ENCODE measurements at regions not wholly inside any gene's neighbourhood (a gene's known extent, or its start where the extent isn't known, plus 50 kb on each side); places are given as distances from the start of the nearest gene placed in this dataset.

DNA sequence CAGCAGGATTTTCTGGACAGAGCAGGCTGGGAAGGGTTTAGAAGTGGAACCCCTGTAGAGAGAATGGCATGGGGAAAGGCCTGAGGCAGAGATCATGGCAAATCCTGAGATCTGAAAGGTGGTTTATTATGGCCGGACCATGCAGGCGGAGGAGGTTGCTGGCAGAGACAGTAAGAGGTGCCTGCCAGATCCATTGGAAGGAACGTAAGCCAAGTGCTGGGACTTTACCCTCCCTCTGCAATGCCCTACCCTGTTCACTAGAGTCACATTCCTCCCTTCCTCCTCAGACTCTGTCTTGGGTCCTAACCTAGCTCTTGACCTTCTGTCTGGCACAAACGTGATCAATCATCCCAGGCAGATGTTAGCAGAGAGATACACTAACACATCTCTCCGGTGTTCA, 66.4 kb upstream of the SLC22A23 start:
- no peak for DNase-seq (ENCODE audit: low read depth)

DNA sequence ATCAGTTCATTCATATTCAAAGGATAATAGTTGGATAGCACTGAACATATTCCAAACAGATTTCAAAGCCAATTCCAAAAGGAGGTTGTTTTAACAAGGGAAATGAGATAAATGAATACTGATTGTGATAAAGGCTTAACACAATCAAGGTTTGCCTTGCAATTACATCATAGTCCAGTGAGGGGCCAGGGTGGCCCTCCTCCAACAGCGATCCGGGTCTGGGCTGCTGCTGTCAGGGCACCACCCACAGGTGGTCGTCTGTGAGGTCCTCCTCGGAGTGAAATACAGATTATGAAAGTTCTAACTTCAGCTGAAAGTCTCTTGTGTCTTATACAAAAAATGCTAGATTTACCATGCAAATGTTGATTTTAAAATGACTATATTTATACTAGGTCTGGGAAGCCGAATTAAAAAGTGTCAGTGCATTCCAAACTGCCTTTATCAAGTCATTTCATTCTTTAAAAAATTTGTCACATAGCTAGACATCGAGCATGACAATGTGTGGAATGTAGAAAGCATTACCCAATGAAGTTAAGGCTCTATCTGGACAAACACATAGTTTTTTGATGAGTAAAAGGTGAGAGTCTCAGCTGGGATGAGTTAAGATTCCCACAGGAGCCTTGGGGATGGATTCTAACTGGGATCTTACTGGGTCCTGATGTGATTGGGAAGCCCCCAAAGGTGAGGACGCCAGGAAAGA, 65.9 kb upstream of the SLC22A23 start:
- DNase-seq (ENCODE audit: low read depth) = peak; percentile 58

DNA sequence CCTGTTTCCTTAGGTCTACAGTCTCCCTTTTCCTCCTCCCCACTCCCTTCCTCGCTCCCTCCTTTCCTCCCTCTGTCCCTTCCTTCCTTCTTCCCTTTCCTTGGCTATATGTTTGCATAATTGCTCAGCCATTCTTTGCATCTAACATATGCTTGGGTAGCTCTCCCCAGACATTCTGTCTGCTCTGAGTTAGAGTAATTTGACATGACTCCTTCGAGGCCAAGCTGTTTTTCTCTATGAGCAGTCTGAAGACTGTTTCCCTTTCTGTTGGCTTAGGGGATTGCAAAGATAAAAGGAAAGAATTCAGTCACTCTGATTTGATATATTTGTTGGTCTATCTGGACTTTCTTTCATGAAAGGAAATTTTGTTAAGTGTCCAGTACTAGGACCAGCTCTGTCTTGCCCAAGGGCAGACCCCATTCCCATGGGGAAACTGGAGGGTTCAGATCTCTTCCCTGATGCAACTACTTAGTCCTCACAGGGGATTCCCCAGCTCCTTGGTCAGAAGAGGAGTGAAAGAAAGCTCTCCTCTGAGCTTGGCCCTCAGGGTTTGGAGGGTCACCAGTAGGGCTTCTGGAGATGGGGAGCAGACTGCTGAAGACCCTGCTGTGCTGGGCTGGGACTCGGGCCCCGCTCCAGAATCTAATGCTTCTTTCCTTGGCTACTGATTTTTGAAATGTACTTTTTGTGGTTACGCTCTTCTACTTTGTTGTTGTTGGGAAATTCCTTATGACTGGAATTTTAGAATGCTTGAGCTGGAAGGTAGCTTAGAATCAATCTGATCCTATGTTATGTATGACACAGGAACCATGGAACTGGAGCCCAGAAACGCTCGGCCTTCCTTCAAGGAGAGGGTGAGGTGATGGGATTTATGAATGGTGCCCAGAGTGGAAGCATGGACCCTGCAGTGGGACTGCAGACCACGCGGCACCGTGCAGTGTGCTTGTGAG, 63.7 kb upstream of the SLC22A23 start:
- DNase-seq (ENCODE audit: low read depth) = peak; percentile 66

DNA sequence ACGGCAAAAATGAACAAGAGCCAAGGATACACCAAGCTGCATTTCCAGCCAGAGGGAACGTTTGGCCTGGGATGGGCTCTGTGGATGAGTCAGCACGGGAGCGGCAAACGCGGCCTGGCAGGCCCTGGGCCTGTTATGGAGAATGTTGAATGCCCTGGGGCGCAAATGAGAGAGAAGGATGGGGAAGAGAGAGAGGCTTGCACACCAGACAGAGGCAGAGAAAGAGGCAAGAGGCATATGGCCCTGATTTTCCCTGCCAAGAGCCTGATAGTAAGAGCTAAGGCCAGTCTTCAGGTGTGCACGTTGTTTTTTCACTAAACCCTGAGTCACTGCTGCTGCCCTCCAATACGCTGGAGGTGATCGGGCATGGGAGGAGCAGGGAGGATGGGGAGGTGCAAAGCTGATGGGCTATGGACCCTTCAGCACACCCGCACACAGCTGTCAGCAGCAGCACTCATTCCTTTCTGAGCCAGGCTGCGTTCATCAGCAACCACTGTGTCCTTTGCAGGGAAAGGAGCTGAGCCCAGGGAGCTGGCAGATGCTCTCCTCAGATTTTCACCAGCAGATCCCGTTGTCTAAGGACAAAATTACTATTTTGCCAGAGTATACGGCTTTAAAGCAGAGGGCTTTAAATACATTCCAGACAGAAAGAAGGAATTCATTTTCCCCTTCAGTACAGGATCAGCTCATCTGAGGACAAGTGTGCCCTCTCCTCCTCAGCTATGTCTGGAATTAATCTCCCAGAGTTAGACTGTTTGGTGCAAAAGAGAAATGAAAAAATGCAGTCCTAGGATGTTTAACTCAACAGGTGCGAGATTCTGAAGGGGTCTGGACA, 61.7 kb upstream of the SLC22A23 start:
- peak; percentile 65 for DNase-seq (ENCODE audit: low read depth)

DNA sequence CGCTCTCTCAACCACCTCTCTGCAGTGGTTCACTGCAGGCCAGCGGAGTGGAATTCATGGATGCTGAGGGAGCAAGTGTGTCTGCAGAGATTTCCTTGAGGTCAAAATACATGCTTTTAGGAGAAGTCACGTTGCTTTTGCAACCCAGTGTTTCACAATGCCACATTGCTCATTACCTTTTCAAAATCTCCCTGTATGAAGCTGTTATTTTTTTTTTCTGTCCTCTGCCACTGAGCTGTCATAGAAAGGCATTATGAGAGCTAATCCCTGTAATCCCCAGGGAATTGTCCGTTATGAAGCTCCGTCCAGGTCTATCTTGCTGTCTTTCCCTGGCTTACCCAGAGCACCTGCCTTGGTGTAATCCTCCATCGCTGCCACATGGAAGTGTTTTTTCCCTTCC, 60.5 kb upstream of the SLC22A23 start:
- peak; percentile 97 for DNase-seq (ENCODE audit: low read depth)

DNA sequence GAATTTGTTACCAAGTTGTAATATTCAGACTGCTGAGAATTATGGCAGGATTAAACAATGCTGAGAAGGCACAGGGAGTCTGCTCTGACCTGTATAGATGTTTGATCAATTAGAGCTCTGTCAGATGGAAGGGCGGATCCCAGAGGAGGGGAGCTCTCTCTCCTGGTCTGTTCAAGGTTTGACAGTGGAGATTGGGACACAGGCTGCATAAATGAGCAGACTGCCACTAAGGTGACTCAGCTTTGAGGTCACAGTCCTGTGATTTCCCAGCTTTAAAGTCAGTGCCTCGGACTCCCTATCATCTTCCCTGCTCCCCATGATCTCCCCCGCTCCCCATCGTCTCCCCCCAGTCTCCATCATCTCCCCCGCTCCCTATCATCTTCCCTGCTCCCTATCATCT, 59.2 kb upstream of the SLC22A23 start:
- DNase-seq (ENCODE audit: low read depth) = no peak

DNA sequence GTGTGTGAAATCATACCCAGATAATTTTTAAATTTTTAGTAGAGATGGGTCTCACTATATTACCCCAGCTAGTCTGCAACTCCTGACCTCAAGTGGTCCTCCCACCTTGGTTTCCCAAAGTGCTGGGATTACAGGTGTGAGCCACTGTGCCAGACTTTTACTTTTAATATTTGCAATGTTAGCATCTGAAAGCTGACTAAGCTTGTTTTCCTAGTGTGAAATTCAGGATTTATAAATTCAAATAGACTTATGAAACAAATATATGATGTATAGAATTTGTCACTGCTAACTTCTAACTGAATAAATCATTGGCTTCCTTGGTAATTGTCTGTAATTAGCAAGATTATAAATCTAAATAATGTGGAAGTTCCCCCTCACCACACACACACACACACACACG, 58.8 kb upstream of the SLC22A23 start:
- DNase-seq (ENCODE audit: low read depth) = no peak

DNA sequence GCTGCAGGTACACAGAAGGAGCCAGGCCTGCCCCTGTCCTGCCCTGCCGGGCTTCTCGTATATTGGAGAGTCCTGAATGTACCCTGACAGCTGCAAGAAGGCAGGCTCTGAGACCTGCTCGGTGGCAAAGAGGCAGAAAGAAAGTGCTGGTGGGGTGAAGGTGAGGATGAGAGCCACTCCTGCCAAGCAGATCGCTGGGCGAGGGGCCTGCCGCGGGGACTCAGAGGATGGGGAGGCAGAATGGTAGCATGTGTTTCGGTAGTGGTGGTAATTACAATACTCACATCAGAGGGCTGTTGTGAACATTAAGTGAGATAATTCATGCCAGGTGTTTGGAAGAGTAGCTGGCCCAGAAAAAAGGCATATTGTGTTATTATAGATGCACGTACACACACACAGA, 56.6 kb upstream of the SLC22A23 start:
- DNase-seq (ENCODE audit: low read depth) = no peak

DNA sequence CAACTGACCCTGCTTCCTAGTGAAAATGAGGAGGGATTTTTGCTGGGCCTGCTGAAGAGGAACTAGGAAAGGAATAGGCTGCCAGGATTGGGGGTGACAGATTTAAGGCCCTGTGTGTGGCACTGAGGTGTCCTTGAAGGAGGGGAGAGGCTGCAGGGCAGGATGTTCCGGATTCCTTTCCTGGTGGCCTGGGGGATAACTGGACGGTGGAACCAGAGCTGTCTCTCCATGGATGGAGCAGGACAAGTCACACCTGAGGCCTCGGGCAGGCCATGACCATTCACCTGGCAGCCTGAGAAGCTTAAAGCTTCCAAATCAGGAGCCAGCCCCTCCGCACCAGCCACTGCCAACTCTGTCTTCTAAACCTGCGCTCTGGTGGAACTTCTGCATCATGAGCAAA, 56.0 kb upstream of the SLC22A23 start:
- DNase-seq (ENCODE audit: low read depth) = no peak

DNA sequence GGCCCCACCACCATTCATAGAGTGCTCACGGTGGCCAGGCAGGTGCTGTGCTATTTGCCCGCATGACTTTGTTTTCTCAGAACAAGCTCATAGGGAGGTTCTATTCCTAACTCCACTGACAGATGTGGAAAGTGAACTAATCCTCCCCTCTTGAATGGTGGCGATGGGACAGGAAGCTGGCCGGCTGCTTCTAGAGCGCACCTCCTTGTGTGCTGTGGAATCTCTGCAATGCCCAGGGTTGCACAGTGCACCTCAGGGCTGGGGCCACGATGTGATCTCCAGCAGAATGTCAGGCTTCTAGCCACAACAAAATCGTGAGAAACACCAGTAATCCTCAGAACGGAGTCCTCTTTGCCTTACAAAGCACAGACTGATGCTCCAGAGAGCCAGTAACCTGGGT, 53.8 kb upstream of the SLC22A23 start:
- DNase-seq (ENCODE audit: low read depth) = no peak

DNA sequence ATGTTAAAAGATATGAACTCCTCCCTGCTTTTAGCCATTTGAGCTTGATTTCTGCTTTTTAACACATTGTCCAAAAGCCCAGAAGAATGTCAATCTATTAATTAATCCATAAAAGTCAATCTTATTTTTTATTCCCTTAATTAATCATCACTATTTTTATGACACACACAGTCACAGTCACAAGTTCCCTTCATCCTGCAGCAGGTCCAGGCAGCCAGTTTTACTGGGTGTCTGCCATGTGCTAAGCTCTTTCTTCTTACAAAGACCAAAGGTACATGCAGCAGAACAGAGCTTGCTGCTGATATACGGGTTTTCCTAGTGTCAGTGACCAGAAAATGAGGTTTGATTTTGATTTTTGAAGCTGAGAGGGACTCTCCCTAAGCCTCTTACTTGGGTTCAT, 53.3 kb upstream of the SLC22A23 start:
- no peak for DNase-seq (ENCODE audit: low read depth)

DNA sequence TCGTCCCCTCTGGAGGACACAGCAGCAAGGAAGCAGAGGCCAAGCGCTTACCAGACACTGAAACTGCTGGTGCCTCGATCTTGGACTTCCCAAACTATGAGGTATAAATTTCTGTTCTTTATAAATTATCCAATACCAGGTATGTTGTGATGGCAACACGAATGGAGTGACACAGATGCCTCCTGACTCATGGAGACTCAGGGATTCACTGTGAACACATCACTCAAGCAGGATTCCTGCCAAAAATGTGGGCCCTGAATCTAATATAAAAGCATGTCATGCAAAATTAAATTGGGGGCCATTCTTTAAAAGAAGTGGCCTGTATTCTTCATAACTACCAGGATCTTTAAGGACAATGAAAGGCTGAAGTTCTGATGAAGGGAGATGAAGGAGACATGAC, 52.5 kb upstream of the SLC22A23 start:
- DNase-seq (ENCODE audit: low read depth) = no peak

DNA sequence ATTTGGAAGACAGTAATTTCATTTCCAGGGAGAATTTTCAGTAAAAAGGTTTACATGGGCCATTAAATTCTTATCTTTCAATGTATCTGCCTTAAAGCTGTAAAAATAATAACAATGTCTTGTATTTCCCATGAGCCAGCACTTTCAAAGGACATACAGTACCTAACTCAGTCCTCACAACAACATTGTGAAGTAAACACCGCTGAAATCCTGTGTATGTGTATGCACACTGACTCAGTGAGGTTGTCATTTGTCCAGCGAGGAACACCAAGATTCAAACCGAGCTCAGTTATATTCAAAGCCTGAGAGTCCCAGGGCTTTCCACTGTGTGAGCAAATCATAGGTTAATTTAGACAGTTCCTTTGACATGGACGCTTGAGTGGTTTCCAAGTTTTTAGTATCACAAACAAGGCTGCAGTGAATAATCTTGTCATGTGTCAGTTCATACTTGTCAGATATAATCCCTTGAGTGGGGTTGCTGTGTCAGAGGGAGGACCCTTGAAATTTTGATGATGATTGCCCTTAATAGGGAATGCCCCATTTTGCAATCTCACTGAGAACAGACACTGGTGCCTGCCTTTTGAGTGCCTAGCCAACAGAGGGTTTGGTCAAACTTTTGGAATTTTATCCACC, 50.0 kb upstream of the SLC22A23 start:
- peak; percentile 78 for DNase-seq (ENCODE audit: low read depth)
